A549 (cell line): ENCODE measurements at regions not wholly inside any gene's neighbourhood (a gene's known extent, or its start where the extent isn't known, plus 50 kb on each side); places are given as distances from the start of the nearest gene placed in this dataset.

Experiments
- BHLHE40 ChIP-seq: IDR thresholded peaks from 2 replicates; pipeline ENCODE4 v1.6.1; 2012; ENCODE audit warnings: low read depth, low read length, inconsistent platforms
- HDAC2 ChIP-seq: fragments of 200-600 bp; sonication (generic); IDR thresholded peaks from 2 replicates; pipeline ENCODE4 v1.6.1; 2016
- TF ChIP-seq, protein P1 (sequence below): fragments of >200 bp; sonication (Bioruptor Twin); formaldehyde crosslinking; IDR thresholded peaks from 3 replicates; pipeline ENCODE4 v1.5.1; 2016
- TF ChIP-seq, protein P2 (sequence below): IDR thresholded peaks from 2 replicates; pipeline ENCODE4 v1.6.1; 2012

DNA sequence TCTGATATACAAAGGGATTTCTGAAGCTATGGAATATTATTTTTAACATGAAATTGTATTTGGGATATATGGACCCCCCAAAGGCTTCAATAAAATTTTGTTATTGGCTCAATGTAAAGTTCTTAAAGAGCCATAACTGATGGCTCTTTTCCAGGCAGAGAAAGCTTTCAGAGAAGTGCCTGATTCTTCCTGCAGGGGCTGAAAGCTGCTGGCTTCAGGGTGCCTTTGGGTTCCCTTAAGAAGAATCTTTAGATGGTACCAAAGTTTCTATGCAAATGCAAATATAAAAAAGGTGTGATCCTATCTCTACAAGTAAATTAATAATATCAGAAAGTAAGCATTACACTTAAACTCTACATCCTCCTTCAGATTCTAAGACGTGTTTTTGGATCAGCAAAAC is 72.6 kb downstream of the NR2F2 start:
- TF ChIP-seq, protein P1, sequence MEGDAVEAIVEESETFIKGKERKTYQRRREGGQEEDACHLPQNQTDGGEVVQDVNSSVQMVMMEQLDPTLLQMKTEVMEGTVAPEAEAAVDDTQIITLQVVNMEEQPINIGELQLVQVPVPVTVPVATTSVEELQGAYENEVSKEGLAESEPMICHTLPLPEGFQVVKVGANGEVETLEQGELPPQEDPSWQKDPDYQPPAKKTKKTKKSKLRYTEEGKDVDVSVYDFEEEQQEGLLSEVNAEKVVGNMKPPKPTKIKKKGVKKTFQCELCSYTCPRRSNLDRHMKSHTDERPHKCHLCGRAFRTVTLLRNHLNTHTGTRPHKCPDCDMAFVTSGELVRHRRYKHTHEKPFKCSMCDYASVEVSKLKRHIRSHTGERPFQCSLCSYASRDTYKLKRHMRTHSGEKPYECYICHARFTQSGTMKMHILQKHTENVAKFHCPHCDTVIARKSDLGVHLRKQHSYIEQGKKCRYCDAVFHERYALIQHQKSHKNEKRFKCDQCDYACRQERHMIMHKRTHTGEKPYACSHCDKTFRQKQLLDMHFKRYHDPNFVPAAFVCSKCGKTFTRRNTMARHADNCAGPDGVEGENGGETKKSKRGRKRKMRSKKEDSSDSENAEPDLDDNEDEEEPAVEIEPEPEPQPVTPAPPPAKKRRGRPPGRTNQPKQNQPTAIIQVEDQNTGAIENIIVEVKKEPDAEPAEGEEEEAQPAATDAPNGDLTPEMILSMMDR = no peak
- no peak for TF ChIP-seq BHLHE40
- no peak for TF ChIP-seq HDAC2
- TF ChIP-seq, protein P2, sequence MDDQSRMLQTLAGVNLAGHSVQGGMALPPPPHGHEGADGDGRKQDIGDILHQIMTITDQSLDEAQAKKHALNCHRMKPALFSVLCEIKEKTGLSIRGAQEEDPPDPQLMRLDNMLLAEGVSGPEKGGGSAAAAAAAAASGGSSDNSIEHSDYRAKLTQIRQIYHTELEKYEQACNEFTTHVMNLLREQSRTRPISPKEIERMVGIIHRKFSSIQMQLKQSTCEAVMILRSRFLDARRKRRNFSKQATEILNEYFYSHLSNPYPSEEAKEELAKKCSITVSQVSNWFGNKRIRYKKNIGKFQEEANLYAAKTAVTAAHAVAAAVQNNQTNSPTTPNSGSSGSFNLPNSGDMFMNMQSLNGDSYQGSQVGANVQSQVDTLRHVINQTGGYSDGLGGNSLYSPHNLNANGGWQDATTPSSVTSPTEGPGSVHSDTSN = no peak
